ENCODE measurements at regions not wholly inside any gene's neighbourhood (a gene's known extent, or its start where the extent isn't known, plus 50 kb on each side); places are given as distances from the start of the nearest gene placed in this dataset.

- TF ChIP-seq CTCF (IDR thresholded peaks at IDR 0.05) (no peak), POLR2AphosphoS5 (IDR thresholded peaks at IDR 0.05) (no peak), POLR2A (IDR thresholded peaks at IDR 0.05) (no peak), EP300 (IDR thresholded peaks at IDR 0.05; ENCODE audit: low read depth) (no peak)
Observed at GRCh38 chr7:136267822-136268221, 290.7 kb upstream of the MTPN start.

Measured in transverse colon (tissue), 4 donors.